Body of pancreas (tissue), 4 donors: ENCODE measurements at regions not wholly inside any gene's neighbourhood (a gene's known extent, or its start where the extent isn't known, plus 50 kb on each side); places are given as distances from the start of the nearest gene placed in this dataset.

Experiments used
- CTCF ChIP-seq, 7 experiments: fragments of 450-650 bp in 4 of 7; fragments of 200-600 bp in 3 of 7; sonication (generic) in 3 of 7; IDR thresholded peaks; one replicate each; pipeline ENCODE4 v1.5.1; 2016 to 2019; ENCODE audit warnings: antibody characterized with exemption in 7 of 7
- POLR2A ChIP-seq, 3 donors: fragments of 450-650 bp; IDR thresholded peaks; one replicate each; pipeline ENCODE4 v1.6.1; 2016; ENCODE audit warnings: antibody characterized with exemption in 3 of 3, mild to moderate bottlenecking in 2 of 3

GRCh38 chr6:112526594-112526993, 179.5 kb downstream of the RFPL4B start:
- TF ChIP-seq CTCF (IDR thresholded peaks at IDR 0.05) (no peak), POLR2A (IDR thresholded peaks at IDR 0.05) (no peak)
